Natural killer cell (primary cell): ENCODE measurements at regions not wholly inside any gene's neighbourhood (a gene's known extent, or its start where the extent isn't known, plus 50 kb on each side); places are given as distances from the start of the nearest gene placed in this dataset.

Experiments used
- ATAC-seq, 3 donors: fragments of 150-1000 bp in 2 of 3; fragments of 200-7000 bp in 1 of 3; cut with Tn5 transposase; 1 replicate in 1 of 3; 2 replicates in 2 of 3; pipeline ENCODE4 v1.10.0; 2021; ENCODE audit warnings: mild to moderate bottlenecking in 2 of 3, moderate library complexity in 2 of 3
- DNase-seq, 2 donors: peaks; one replicate each; pipeline versions ENCODE4 v3.0.0 to v3.0.0-alpha.2; 2013 to 2021; ENCODE audit warnings: mixed read lengths in 1 of 2
- H3K27ac ChIP-seq: one replicate; pipeline ENCODE4 v1.5.1; 2013; ENCODE audit warnings: mild to moderate bottlenecking, low read length
- H3K27me3 ChIP-seq: one replicate; pipeline ENCODE4 v1.6.1; 2013; ENCODE audit warnings: low read length; ENCODE audit not compliant: control insufficient read depth, insufficient read depth
- H3K36me3 ChIP-seq: one replicate; pipeline ENCODE4 v1.6.1; 2013; ENCODE audit warnings: low read length; ENCODE audit not compliant: control insufficient read depth, insufficient read depth
- H3K4me1 ChIP-seq: one replicate; pipeline ENCODE4 v1.6.1; 2013; ENCODE audit warnings: low read length; ENCODE audit not compliant: control insufficient read depth, insufficient read depth
- H3K4me3 ChIP-seq: one replicate; pipeline ENCODE4 v1.5.1; 2013; ENCODE audit warnings: low read length
- H3K9me3 ChIP-seq: one replicate; pipeline ENCODE4 v1.6.1; 2013; ENCODE audit warnings: low read length; ENCODE audit not compliant: control insufficient read depth, insufficient read depth
- H3K27ac Mint-ChIP-seq, 2 donors: one replicate each; pipeline ENCODE4 v1.8.0; 2022; ENCODE audit warnings: mild to moderate bottlenecking in 2 of 2, mixed read lengths in 2 of 2, moderate library complexity in 1 of 2
- H3K27me3 Mint-ChIP-seq, 2 donors: one replicate each; pipeline ENCODE4 v1.8.0; 2022; ENCODE audit warnings: low read depth in 2 of 2, mixed read lengths in 2 of 2
- H3K36me3 Mint-ChIP-seq: one replicate; pipeline ENCODE4 v1.8.0; 2022; ENCODE audit warnings: mixed read lengths
- H3K4me1 Mint-ChIP-seq, 2 donors: one replicate each; pipeline ENCODE4 v1.8.0; 2022; ENCODE audit warnings: mixed read lengths in 2 of 2
- H3K4me3 Mint-ChIP-seq: one replicate; pipeline ENCODE4 v1.8.0; 2022; ENCODE audit warnings: mild to moderate bottlenecking, moderate library complexity, mixed read lengths
- H3K9me3 Mint-ChIP-seq, 2 donors: one replicate each; pipeline ENCODE4 v1.8.0; 2022; ENCODE audit warnings: mixed read lengths in 2 of 2
- CTCF ChIP-seq: fragments of 200-600 bp; IDR thresholded peaks from one replicate; pipeline ENCODE4 v1.8.0; 2022; ENCODE audit warnings: antibody characterized with exemption
- WGBS: methylation state at CpG from one replicate; pipeline ENCODE4 v1.1.7; 2013; ENCODE audit warnings: missing lambda C conversion rate; ENCODE audit not compliant: insufficient coverage; 5-methylcytosine and 5-hydroxymethylcytosine counted together
- intact Hi-C: fragments of 100-400 bp; cut with micrococcal nuclease; formaldehyde crosslinking; loops from one replicate; pipeline ENCODE4 v1.14.2; 2022

GRCh38 chr6:137740091-137740755 is 126.8 kb upstream of the TNFAIP3 start:
- H3K4me1 ChIP-seq: peaks cover 4% of the 10 kb centered on the region
- ATAC-seq (no peak), DNase-seq (no peak)
- Mint-ChIP-seq H3K27me3 (peaks cover 22 to 46% of the 10 kb centered on the region in 2 donors), H3K4me1 (peaks cover 16% of the 10 kb centered on the region in 2 donors), H3K27ac (peak overlapping the region in 1 of 2 donors; percentile 6), H3K4me3 (no peak overlapping the region), H3K9me3 (no peaks in the 10 kb centered on the region), H3K36me3 (no peaks in the 10 kb centered on the region)
- no peak for TF ChIP-seq CTCF
- H3K27me3 ChIP-seq: no peaks in the 10 kb centered on the region
- H3K9me3 ChIP-seq: no peaks in the 10 kb centered on the region
- H3K36me3 ChIP-seq: no peaks in the 10 kb centered on the region
- no peak overlapping the region for H3K27ac ChIP-seq
- H3K4me3 ChIP-seq: no peak overlapping the region
- intact Hi-C loops: no loop called here
- WGBS: 88% methylated on average over 7 of the region's 7 CpGs

GRCh38 chr6:137740967-137741761 is 125.9 kb upstream of the TNFAIP3 start:
- Histone ChIP-seq H3K9me3 (no peaks in the 10 kb centered on the region), H3K4me3 (no peak overlapping the region), H3K4me1 (peaks cover 4% of the 10 kb centered on the region), H3K36me3 (no peaks in the 10 kb centered on the region), H3K27me3 (no peaks in the 10 kb centered on the region), H3K27ac (no peak overlapping the region)
- no peak overlapping the region for H3K4me3 Mint-ChIP-seq
- H3K27me3 Mint-ChIP-seq: peaks cover 21 to 36% of the 10 kb centered on the region in 2 donors
- H3K36me3 Mint-ChIP-seq: no peaks in the 10 kb centered on the region
- 93% methylated on average over 10 of the region's 10 CpGs for WGBS
- TF ChIP-seq CTCF: no peak
- peaks cover 17 to 18% of the 10 kb centered on the region in 2 donors for H3K4me1 Mint-ChIP-seq
- H3K9me3 Mint-ChIP-seq: no peaks in the 10 kb centered on the region
- H3K27ac Mint-ChIP-seq: peak overlapping the region in 1 of 2 donors; percentile 6
- DNase-seq (peak in 1 of 2 donors; percentile 22), ATAC-seq (no peak)
- intact Hi-C loops: no loop called here

GRCh38 chr6:137743493-137743892 is 123.6 kb upstream of the TNFAIP3 start:
- Mint-ChIP-seq H3K36me3 (no peaks in the 10 kb centered on the region), H3K4me1 (peaks cover 14 to 15% of the 10 kb centered on the region in 2 donors), H3K4me3 (no peak overlapping the region), H3K27ac (no peak overlapping the region), H3K9me3 (no peaks in the 10 kb centered on the region), H3K27me3 (peaks cover 19 to 20% of the 10 kb centered on the region in 2 donors)
- ATAC-seq: no peak
- Histone ChIP-seq H3K27ac (no peak overlapping the region), H3K27me3 (no peaks in the 10 kb centered on the region), H3K36me3 (no peaks in the 10 kb centered on the region), H3K4me1 (peaks cover 4% of the 10 kb centered on the region), H3K9me3 (no peaks in the 10 kb centered on the region), H3K4me3 (no peak overlapping the region)
- WGBS: 81% methylated on average over 4 of the region's 4 CpGs
- no peak for DNase-seq
- TF ChIP-seq CTCF: no peak
- intact Hi-C loops: no loop called here
